Ovary (tissue), 7 donors: ENCODE measurements at regions not wholly inside any gene's neighbourhood (a gene's known extent, or its start where the extent isn't known, plus 50 kb on each side); places are given as distances from the start of the nearest gene placed in this dataset.

Experiments used
- DNase-seq, 5 donors: peaks; one replicate each; pipeline ENCODE4 v3.0.0-alpha.2; 2019 to 2020
- H3K27ac ChIP-seq, 2 donors: fragments of 200-600 bp; one replicate each; pipeline versions ENCODE4 v1.5.1 to v1.8.0; 2019 to 2022
- H3K27me3 ChIP-seq: fragments of 200-600 bp; one replicate; pipeline ENCODE4 v1.8.0; 2022
- H3K36me3 ChIP-seq: fragments of 200-600 bp; sonication (generic); one replicate; pipeline ENCODE4 v1.5.1; 2019
- H3K4me1 ChIP-seq: one replicate; pipeline ENCODE4 v1.8.1; 2013; ENCODE audit warnings: mild to moderate bottlenecking, moderate library complexity; ENCODE audit not compliant: insufficient read depth
- H3K4me3 ChIP-seq: fragments of 200-600 bp; sonication (generic); one replicate; pipeline ENCODE4 v1.5.1; 2017
- H3K9me3 ChIP-seq, 2 donors: fragments of 200-600 bp in 1 of 2; sonication (generic) in 1 of 2; one replicate each; pipeline versions ENCODE4 v1.5.1 to v1.8.1; 2013 to 2019; ENCODE audit warnings: mild to moderate bottlenecking in 1 of 2, moderate library complexity in 1 of 2
- CTCF ChIP-seq, 3 donors: fragments of 450-650 bp in 2 of 3; fragments of 200-600 bp in 1 of 3; IDR thresholded peaks; one replicate each; pipeline versions ENCODE4 v1.5.1 to v1.8.0; 2016 to 2022; ENCODE audit warnings: antibody characterized with exemption in 3 of 3, mild to moderate bottlenecking in 1 of 3
- EP300 ChIP-seq: sonication (generic); formaldehyde crosslinking; IDR thresholded peaks from one replicate; pipeline ENCODE4 v1.6.1; 2017; ENCODE audit warnings: antibody characterized with exemption
- POLR2A ChIP-seq: fragments of 450-650 bp; IDR thresholded peaks from one replicate; pipeline ENCODE4 v1.6.1; 2017; ENCODE audit warnings: antibody characterized with exemption, mild to moderate bottlenecking, moderate library complexity
- WGBS, 3 donors: extraction: QIAGEN DNeasy Blood & Tissue Kit in 1 of 3; methylation state at CpG; one replicate each; pipeline versions ENCODE4 v1.1.5 to v1.1.7; 2013 to 2017; 5-methylcytosine and 5-hydroxymethylcytosine counted together
- intact Hi-C, 4 donors: fragments of 100-400 bp; cut with DNase I; formaldehyde crosslinking; loops; one replicate each; pipeline versions ENCODE4 v1.11.0 to v1.15.1; 2022 to 2023
- donor health status: DM: no; HTN: no; CAD: no; lungs with moderate emphysema.
- donor health status: DM: no; HTN: no; CAD: no.
- donor health status: Bipolar disorder and iron deficiency.
- donor health status: DM: no; HTN: no; CAD: no.
- donor health status: DM: yes; HTN: yes; CAD: no.

- Histone ChIP-seq H3K9me3 (no peaks in the 10 kb centered on the region), H3K4me3 (no peak overlapping the region), H3K27me3 (no peaks in the 10 kb centered on the region), H3K4me1 (no peaks in the 10 kb centered on the region), H3K36me3 (no peaks in the 10 kb centered on the region), H3K27ac (no peak overlapping the region)
- intact Hi-C loops, result no loop called here
- TF ChIP-seq EP300, result no peak
- no peak for TF ChIP-seq POLR2A
- no peak for TF ChIP-seq CTCF (IDR thresholded peaks at IDR 0.05)
- no peak for DNase-seq
- WGBS, 3 donors, result 84 to 97% (median 96%) methylated on average over 9 of the region's 9 CpGs
These were observed 76.5 kb downstream of the RAD51AP2 start for GRCh38 chr2:17441790-17442189.

DNA sequence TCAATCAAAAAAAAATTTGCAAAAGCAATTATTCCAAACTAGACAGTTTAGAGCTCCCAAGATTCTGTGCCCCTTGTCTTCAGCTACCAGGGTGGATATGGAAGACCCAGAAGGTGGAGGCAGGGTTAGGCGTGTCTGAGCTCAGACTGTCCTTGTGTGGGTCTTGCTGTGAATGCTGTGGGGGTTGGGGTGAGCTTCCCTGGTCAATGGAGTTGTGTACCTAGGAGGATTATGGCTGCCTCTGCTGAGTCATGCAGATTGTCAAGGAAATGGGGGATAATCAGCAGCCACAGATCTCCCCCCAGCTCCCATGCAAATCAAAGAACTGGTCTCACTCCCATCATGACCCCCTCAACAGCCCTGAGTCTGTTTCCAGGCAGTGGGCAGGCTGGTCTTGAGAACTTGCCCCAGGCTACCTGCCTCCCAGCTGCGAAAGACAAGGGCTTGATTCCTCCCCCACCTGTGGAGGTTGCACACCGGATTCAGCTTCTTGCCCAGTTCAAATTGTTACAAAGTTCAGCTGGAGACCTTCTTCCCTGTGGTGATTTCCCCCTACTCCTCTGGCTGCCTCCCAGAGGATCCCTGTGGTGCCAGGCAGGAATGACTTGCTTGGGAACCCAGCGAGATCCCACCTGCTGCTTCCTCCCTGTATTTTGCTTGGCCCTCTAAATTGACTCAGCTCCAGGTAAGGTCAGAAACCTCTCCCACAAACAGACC, 77.0 kb downstream of the RAD51AP2 start:
- Histone ChIP-seq H3K4me3 (no peak overlapping the region), H3K9me3 (no peaks in the 10 kb centered on the region), H3K27ac (no peak overlapping the region), H3K36me3 (no peaks in the 10 kb centered on the region), H3K4me1 (no peaks in the 10 kb centered on the region), H3K27me3 (no peaks in the 10 kb centered on the region)
- no peak for DNase-seq
- 74 to 88% (median 80%) methylated on average over 4 of the region's 4 CpGs for WGBS, 3 donors
- intact Hi-C loops, result no loop called here
- TF ChIP-seq EP300 (no peak), POLR2A (no peak), CTCF (IDR thresholded peaks at IDR 0.05) (no peak)

DNA sequence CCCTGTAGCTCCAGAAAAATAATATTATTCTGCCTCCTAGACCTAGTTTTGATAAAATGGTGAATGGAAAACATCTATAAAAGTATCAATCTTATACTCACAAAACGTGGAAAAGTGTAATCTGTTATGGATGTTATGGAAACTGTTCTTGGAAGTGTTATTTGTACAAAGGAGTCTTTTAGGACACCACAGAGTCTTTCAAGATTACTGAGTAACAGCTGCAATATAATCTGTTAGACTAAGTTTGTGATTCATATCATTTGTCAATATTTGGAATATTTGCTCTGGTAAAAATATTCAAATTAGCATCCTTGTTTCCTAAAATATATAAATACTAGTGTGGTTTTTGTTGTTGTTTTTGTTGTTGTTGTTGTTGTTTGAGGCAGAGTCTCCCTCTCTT, 87.9 kb downstream of the RAD51AP2 start:
- Histone ChIP-seq H3K27ac (no peak overlapping the region), H3K36me3 (no peaks in the 10 kb centered on the region), H3K4me1 (no peaks in the 10 kb centered on the region), H3K27me3 (no peaks in the 10 kb centered on the region), H3K9me3 (no peaks in the 10 kb centered on the region), H3K4me3 (no peak overlapping the region)
- TF ChIP-seq EP300, result no peak
- TF ChIP-seq POLR2A, result no peak
- no peak for TF ChIP-seq CTCF (IDR thresholded peaks at IDR 0.05)
- no peak for DNase-seq
- intact Hi-C loops, result no loop called here
- WGBS, 3 donors, result 27 to 36% (median 27%) methylated on average over 1 of the region's 1 CpG

GRCh38 chr2:17429130-17429529, 89.1 kb downstream of the RAD51AP2 start:
- WGBS, 3 donors, result 16 to 31% (median 20%) methylated on average over 1 of the region's 1 CpG
- TF ChIP-seq EP300 (no peak), CTCF (IDR thresholded peaks at IDR 0.05) (no peak), POLR2A (no peak)
- Histone ChIP-seq H3K4me3 (no peak overlapping the region), H3K9me3 (no peaks in the 10 kb centered on the region), H3K27ac (no peak overlapping the region), H3K4me1 (no peaks in the 10 kb centered on the region), H3K27me3 (no peaks in the 10 kb centered on the region), H3K36me3 (no peaks in the 10 kb centered on the region)
- intact Hi-C loops, result no loop called here
- DNase-seq, result no peak
